Mucosa of stomach (tissue), 1 donor: ENCODE measurements at regions not wholly inside any gene's neighbourhood (a gene's known extent, or its start where the extent isn't known, plus 50 kb on each side); places are given as distances from the start of the nearest gene placed in this dataset.

ENCODE experiments used
- H3K27me3 ChIP-seq: one replicate; pipeline ENCODE4 v1.7.0; 2013; ENCODE audit warnings: mild to moderate bottlenecking, low read length; ENCODE audit not compliant: control insufficient read depth, insufficient read depth
- H3K36me3 ChIP-seq: one replicate; pipeline ENCODE4 v1.7.0; 2013; ENCODE audit warnings: low read length; ENCODE audit not compliant: control insufficient read depth, insufficient read depth
- H3K4me1 ChIP-seq: one replicate; pipeline ENCODE4 v1.7.0; 2013; ENCODE audit warnings: mild to moderate bottlenecking, low read length; ENCODE audit not compliant: control insufficient read depth, insufficient read depth
- H3K4me3 ChIP-seq: one replicate; pipeline ENCODE4 v1.7.0; 2013; ENCODE audit warnings: low read length
- H3K9ac ChIP-seq: one replicate; pipeline ENCODE4 v1.7.0; 2013; ENCODE audit warnings: mild to moderate bottlenecking, low read length, moderate library complexity
- H3K9me3 ChIP-seq: one replicate; pipeline ENCODE4 v1.7.0; 2013; ENCODE audit warnings: mild to moderate bottlenecking, low read length, moderate library complexity; ENCODE audit not compliant: control insufficient read depth
- donor health status: Pancreatic carcinoma.

- H3K27me3 ChIP-seq: no peaks in the 10 kb centered on the region
- H3K9me3 ChIP-seq: no peaks in the 10 kb centered on the region
- no peaks in the 10 kb centered on the region for H3K36me3 ChIP-seq
- H3K9ac ChIP-seq: no peak overlapping the region
- peaks cover 5% of the 10 kb centered on the region for H3K4me1 ChIP-seq
- no peak overlapping the region for H3K4me3 ChIP-seq
Observed at GRCh38 chr9:87125819-87126218, 178.5 kb upstream of the GAS1 start.

- H3K4me3 ChIP-seq: no peak overlapping the region
- H3K9ac ChIP-seq: no peak overlapping the region
- H3K36me3 ChIP-seq: no peaks in the 10 kb centered on the region
- peaks cover 5% of the 10 kb centered on the region for H3K4me1 ChIP-seq
- no peaks in the 10 kb centered on the region for H3K27me3 ChIP-seq
- no peaks in the 10 kb centered on the region for H3K9me3 ChIP-seq
Observed at GRCh38 chr9:87127543-87127942, 180.2 kb upstream of the GAS1 start.

DNA sequence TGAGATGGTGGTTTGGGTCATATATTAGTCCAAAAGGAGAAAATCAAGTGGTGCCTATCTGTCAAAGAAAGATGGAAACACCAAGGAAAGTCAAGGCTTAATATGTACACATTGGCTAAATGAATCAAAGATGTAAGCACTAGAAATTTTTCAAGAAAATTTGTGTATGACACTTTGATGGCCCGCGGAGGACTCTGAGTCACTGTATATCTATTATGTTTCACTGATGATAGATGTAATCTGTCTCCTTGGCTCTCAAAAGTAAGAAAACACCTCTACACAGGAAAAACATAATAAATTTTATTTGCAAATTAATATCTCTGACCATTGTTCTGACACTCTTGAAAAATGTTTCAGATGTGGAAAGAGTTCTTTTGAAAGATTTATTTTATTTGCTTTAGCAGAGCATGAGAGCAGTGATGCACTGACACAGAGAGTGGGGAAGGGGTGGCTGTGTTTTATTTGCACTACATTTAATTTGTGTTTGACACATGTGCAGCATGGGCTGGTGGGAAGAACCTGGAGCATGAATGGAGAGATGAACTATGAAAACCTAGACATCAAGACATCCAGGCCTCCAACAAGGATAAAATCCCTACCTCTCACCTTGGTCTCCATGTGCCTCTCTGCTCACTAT is 180.8 kb upstream of the GAS1 start:
- no peak overlapping the region for H3K9ac ChIP-seq
- H3K9me3 ChIP-seq: no peaks in the 10 kb centered on the region
- no peaks in the 10 kb centered on the region for H3K36me3 ChIP-seq
- H3K4me1 ChIP-seq: peaks cover 5% of the 10 kb centered on the region
- no peaks in the 10 kb centered on the region for H3K27me3 ChIP-seq
- no peak overlapping the region for H3K4me3 ChIP-seq

GRCh38 chr9:87128844-87129493 is 181.7 kb upstream of the GAS1 start:
- Histone ChIP-seq H3K4me1 (peaks cover 5% of the 10 kb centered on the region), H3K4me3 (no peak overlapping the region), H3K36me3 (no peaks in the 10 kb centered on the region), H3K27me3 (no peaks in the 10 kb centered on the region), H3K9me3 (no peaks in the 10 kb centered on the region), H3K9ac (no peak overlapping the region)

DNA sequence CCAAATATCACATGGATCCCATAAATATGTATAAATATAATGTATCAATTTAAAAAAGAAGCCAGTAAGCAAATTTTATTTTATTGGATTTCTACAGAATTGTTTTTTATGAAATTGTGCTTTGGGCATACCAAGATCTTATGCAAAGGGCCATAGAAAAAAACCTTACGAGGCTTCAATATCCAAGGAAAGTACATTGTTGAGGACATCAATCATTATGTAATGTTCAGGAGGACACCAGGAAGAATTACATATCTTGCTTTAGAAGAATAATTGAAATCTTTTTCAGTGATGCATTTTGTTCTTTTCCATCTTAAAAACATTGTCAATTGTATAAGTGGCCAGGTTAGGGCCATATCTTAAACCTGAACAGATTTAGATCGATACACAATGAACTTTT is 187.8 kb upstream of the GAS1 start:
- Histone ChIP-seq H3K4me1 (no peaks in the 10 kb centered on the region), H3K36me3 (no peaks in the 10 kb centered on the region), H3K9ac (no peak overlapping the region), H3K27me3 (no peaks in the 10 kb centered on the region), H3K9me3 (no peaks in the 10 kb centered on the region), H3K4me3 (no peak overlapping the region)

DNA sequence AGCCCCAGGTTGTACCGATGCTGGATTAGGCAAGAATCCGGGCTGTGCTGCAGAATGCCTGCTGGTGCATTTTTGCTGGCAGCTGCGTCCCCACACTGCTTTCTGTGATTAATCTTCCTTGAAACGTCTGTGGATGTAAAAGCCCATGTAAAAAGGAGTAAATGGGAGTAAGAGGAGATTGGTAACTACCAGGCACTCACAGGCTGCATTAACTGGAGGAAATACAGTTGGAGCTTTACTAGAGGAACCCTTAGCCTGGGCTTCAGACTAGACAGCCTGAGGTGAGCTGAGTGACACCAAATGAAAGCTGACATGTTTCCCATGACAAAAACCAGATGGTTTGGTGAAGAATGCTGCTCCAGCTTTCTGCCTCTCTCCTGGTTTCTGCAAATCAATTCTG is 190.4 kb upstream of the GAS1 start:
- no peak overlapping the region for H3K4me3 ChIP-seq
- H3K36me3 ChIP-seq: no peaks in the 10 kb centered on the region
- no peaks in the 10 kb centered on the region for H3K9me3 ChIP-seq
- peaks cover 4% of the 10 kb centered on the region for H3K27me3 ChIP-seq
- H3K9ac ChIP-seq: no peak overlapping the region
- H3K4me1 ChIP-seq: no peaks in the 10 kb centered on the region

DNA sequence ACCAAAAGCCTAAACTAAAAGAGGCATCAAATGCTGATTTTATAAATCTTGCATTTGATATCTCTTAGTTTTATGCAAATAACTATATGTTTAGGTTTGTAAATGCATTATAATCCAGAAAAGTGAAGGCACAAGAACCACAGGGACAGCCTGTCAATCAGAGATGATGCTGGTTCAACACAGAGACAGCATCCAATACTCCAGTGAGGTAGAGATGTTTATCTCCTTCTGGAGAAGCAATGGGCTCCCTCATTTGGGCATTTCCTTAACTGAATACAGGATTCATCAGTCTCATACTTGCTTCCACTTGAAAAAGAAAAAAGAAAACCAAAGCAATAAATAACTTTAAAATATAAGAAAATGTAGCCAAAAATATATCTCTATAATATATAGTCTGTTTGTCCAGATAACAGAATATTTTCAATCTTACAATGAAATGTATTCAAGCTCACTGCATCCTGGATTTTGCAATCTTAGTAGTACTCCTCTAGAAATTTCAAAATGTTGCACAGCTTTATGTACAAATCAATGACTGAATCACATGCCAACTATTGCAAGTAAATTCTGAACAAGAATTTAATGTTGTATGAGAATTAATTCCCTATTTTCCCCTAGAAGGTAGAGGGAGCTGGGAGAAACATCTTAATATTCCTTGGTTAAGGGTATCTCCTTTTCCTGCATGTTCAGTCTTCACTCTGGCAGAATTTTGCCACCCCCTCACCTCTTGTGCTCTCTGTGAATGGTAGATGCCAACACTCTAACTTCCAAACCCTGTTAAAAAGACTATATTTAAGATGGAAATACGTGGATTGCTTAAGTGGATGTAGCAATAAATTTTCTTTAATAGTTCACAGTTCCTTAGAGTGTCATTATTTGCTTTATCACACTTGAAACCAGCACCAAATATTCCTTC is 191.1 kb upstream of the GAS1 start:
- no peaks in the 10 kb centered on the region for H3K36me3 ChIP-seq
- H3K4me3 ChIP-seq: no peak overlapping the region
- no peak overlapping the region for H3K9ac ChIP-seq
- peaks cover 4% of the 10 kb centered on the region for H3K27me3 ChIP-seq
- no peaks in the 10 kb centered on the region for H3K4me1 ChIP-seq
- no peaks in the 10 kb centered on the region for H3K9me3 ChIP-seq

GRCh38 chr9:87139099-87139730 is 191.9 kb upstream of the GAS1 start:
- no peaks in the 10 kb centered on the region for H3K4me1 ChIP-seq
- H3K27me3 ChIP-seq: peaks cover 4% of the 10 kb centered on the region
- no peak overlapping the region for H3K9ac ChIP-seq
- no peaks in the 10 kb centered on the region for H3K9me3 ChIP-seq
- no peaks in the 10 kb centered on the region for H3K36me3 ChIP-seq
- H3K4me3 ChIP-seq: no peak overlapping the region

- no peak overlapping the region for H3K9ac ChIP-seq
- H3K4me3 ChIP-seq: no peak overlapping the region
- no peaks in the 10 kb centered on the region for H3K36me3 ChIP-seq
- H3K9me3 ChIP-seq: no peaks in the 10 kb centered on the region
- peaks cover 4% of the 10 kb centered on the region for H3K27me3 ChIP-seq
- no peaks in the 10 kb centered on the region for H3K4me1 ChIP-seq
Observed at GRCh38 chr9:87140142-87140541, 192.8 kb upstream of the GAS1 start.

DNA sequence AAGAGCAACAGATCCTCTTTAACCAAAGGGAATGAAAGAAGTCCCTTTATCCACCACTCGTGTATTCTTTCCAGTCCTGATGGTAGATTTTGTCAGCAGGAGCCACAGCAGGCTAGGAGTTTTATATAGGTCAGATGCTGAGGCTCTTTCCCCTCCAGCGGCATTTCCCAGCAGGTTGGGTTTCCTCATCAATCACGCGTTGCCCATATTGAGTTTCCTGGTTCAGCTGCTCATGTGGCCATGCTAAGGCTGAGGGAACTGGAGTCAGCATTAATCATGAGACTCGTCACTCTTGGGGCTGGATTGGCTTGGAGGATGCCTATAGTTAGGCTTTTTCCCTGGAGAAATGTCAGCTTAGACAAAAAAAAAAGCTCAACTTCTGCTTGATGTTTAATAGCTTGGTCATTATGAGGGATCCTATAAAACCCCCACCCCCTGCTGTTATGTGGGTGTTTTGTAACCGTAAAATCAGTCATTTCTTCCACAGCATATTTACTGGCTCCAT is 193.4 kb upstream of the GAS1 start:
- Histone ChIP-seq H3K27me3 (peaks cover 4% of the 10 kb centered on the region), H3K4me1 (no peaks in the 10 kb centered on the region), H3K9me3 (no peaks in the 10 kb centered on the region), H3K9ac (no peak overlapping the region), H3K36me3 (no peaks in the 10 kb centered on the region), H3K4me3 (no peak overlapping the region)

DNA sequence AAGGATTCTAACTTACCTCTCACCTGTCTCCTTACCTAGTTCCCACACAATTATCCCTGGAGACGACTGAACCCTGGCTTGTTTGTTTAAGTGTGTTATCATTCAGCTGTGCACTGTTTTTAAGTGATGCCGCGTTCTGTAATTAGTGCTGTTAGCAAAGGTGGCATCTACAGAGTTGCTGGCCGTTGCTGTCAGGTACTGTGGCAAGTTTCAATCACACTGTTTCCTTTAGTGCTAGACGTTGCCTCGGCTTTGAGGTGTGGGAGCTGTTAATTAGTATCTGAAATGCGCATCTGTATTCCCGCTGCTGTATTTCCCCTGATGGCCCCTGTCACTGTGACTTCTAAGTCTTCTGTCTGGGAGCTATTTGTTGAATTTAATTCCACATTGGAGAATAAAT is 193.8 kb upstream of the GAS1 start:
- H3K4me1 ChIP-seq: no peaks in the 10 kb centered on the region
- H3K27me3 ChIP-seq: peaks cover 4% of the 10 kb centered on the region
- no peak overlapping the region for H3K4me3 ChIP-seq
- H3K9me3 ChIP-seq: no peaks in the 10 kb centered on the region
- H3K9ac ChIP-seq: no peak overlapping the region
- no peaks in the 10 kb centered on the region for H3K36me3 ChIP-seq

GRCh38 chr9:87146933-87147332 is 199.6 kb upstream of the GAS1 start:
- Histone ChIP-seq H3K36me3 (no peaks in the 10 kb centered on the region), H3K4me3 (no peak overlapping the region), H3K27me3 (peaks cover 8% of the 10 kb centered on the region), H3K9me3 (no peaks in the 10 kb centered on the region), H3K4me1 (peaks cover 8% of the 10 kb centered on the region), H3K9ac (no peak overlapping the region)
